PC-3 (cell line): ENCODE measurements at regions not wholly inside any gene's neighbourhood (a gene's known extent, or its start where the extent isn't known, plus 50 kb on each side); places are given as distances from the start of the nearest gene placed in this dataset.

ENCODE experiments used
- CTCF ChIP-seq: fragments of 300-600 bp; sonication (generic); conservative IDR thresholded peaks from 2 replicates; pipeline ENCODE4 v1.5.1; 2017; ENCODE audit warnings: antibody characterized with exemption, low read depth, mild to moderate bottlenecking, low read length
- EZH2phosphoT487 ChIP-seq: fragments of 300-600 bp; sonication (generic); IDR thresholded peaks from 2 replicates; pipeline ENCODE4 v1.6.1; 2018; ENCODE audit warnings: mild to moderate bottlenecking, antibody characterized with exemption, low read length, borderline replicate concordance

- TF ChIP-seq CTCF: no peak
- no peak for TF ChIP-seq EZH2phosphoT487
These were observed 51.2 kb upstream of the ARHGAP20 start for GRCh38 chr11:110763249-110764011.
